OCI-LY7 (cell line): ENCODE measurements at regions not wholly inside any gene's neighbourhood (a gene's known extent, or its start where the extent isn't known, plus 50 kb on each side); places are given as distances from the start of the nearest gene placed in this dataset.

ENCODE experiments used
- CTCF ChIP-seq: fragments of 200-600 bp; sonication (generic); conservative IDR thresholded peaks from 2 replicates; pipeline ENCODE4 v1.5.1; 2014; ENCODE audit warnings: mild to moderate bottlenecking, antibody characterized with exemption, low read length, moderate library complexity, mixed read lengths
- EZH2phosphoT487 ChIP-seq: fragments of 200-600 bp; sonication (generic); IDR thresholded peaks from 2 replicates; pipeline ENCODE4 v1.6.1; 2018; ENCODE audit warnings: low read depth, borderline replicate concordance, mild to moderate bottlenecking, mixed run types, antibody characterized with exemption, low read length, moderate library complexity, mixed read lengths

GRCh38 chr1:232732344-232732910 is 72.8 kb upstream of the MAP10 start:
- TF ChIP-seq CTCF (no peak), EZH2phosphoT487 (no peak)
